ENCODE measurements at regions not wholly inside any gene's neighbourhood (a gene's known extent, or its start where the extent isn't known, plus 50 kb on each side); places are given as distances from the start of the nearest gene placed in this dataset.
A peak's percentile ranks its signal among the peaks of the same experiment; 100 is the strongest.

DNA sequence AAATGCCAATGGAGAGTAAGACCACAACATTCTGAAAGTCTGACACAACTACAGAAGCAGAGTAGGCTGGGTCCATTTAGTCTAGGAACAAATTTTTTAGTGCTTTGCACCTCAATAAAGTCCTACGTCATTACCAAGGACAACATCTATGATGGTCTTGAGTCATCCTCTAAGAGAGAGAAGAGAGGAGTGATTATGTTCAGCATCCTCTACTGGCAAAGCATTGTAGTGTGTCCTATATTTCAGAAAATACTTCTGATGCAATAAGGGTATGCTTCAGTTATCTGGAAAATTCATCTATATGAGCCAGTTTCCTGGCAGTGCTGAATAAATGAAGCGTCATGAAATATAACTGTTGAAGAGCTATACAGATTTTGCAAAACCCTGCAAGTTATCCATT, 95.6 kb downstream of the P2RY1 start:
- no peak for DNase-seq (ENCODE audit: low read depth, low spot score)
- no peaks in the 10 kb centered on the region for H3K9me3 ChIP-seq (ENCODE audit: control insufficient read depth, insufficient read depth, low read length)
- CTCF ChIA-PET, result no interaction called here
- no peak overlapping the region for H3K27ac ChIP-seq (ENCODE audit: low read depth, low read length)
- TF ChIP-seq, protein P1, sequence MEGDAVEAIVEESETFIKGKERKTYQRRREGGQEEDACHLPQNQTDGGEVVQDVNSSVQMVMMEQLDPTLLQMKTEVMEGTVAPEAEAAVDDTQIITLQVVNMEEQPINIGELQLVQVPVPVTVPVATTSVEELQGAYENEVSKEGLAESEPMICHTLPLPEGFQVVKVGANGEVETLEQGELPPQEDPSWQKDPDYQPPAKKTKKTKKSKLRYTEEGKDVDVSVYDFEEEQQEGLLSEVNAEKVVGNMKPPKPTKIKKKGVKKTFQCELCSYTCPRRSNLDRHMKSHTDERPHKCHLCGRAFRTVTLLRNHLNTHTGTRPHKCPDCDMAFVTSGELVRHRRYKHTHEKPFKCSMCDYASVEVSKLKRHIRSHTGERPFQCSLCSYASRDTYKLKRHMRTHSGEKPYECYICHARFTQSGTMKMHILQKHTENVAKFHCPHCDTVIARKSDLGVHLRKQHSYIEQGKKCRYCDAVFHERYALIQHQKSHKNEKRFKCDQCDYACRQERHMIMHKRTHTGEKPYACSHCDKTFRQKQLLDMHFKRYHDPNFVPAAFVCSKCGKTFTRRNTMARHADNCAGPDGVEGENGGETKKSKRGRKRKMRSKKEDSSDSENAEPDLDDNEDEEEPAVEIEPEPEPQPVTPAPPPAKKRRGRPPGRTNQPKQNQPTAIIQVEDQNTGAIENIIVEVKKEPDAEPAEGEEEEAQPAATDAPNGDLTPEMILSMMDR (IDR thresholded peaks at IDR 0.05; ENCODE audit: low read depth, low read length), result no peak
- H3K4me3 ChIP-seq (ENCODE audit: low read depth, low read length), result no peak overlapping the region
- POLR2A ChIA-PET, result no interaction called here
- no peaks in the 10 kb centered on the region for H3K27me3 ChIP-seq (ENCODE audit: control insufficient read depth, insufficient read depth, low read length)

DNA sequence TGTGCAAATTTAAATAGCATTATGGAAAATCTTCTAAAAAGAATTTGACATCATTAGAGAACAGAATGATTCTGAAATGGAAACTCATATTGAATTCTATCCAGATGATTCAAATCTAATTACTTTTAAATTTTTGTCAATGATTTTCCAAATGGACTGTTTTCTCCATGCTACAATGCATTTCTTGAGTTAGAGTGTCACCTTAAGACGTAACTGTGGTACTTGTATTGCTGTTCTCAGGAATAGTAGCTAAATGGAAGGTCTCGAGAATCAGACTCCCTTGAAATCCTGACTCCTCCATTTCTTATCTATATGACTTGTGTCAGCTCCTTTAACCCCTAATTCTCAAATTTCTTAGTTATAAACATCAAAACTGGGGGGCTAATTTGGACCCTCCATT, 102.3 kb downstream of the P2RY1 start:
- Histone ChIP-seq H3K4me3 (ENCODE audit: low read depth, low read length) (no peak overlapping the region), H3K9me3 (ENCODE audit: control insufficient read depth, insufficient read depth, low read length) (no peaks in the 10 kb centered on the region), H3K27ac (ENCODE audit: low read depth, low read length) (no peak overlapping the region), H3K27me3 (ENCODE audit: control insufficient read depth, insufficient read depth, low read length) (no peaks in the 10 kb centered on the region)
- TF ChIP-seq, protein P1 (IDR thresholded peaks at IDR 0.05; ENCODE audit: low read depth, low read length), result no peak
- POLR2A ChIA-PET, result no interaction called here
- CTCF ChIA-PET, result interaction anchor here (1.0 kb wide), 1 partner anchor 34 kb away, joined by 3 read pairs; no protein-coding TSS in a partner anchor
- no peak for DNase-seq (ENCODE audit: low read depth, low spot score)

DNA sequence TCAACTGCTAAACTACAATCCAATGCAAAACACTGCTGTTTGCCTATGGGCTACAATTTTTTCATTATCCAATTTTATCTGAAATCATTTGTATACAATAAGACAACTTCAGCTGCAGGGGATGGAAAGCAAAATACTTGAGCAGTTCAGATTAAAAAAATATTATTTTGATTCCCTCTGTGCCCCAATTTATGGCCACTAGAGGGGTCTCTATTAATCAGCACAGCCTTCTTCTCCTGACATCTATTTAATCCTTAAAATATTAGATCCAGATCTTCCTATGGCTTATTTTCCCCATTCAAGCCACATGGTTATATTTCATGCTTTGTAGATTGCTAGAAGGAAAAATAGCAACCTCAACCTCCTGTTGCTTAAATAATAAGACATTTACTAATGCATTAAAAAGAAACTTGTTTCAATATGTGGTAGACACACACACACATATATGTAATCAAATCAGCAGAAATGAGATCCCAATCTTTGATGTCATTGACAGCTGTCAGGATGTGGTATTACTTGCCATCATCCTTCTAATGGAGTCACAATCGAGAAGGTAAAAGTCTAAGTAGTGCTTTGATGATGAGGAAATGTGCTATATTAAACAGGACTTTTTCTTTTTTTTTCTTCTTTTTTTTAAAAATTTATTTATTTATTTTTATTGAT, 104.2 kb downstream of the P2RY1 start:
- Histone ChIP-seq H3K4me3 (ENCODE audit: low read depth, low read length) (no peak overlapping the region), H3K27me3 (ENCODE audit: control insufficient read depth, insufficient read depth, low read length) (no peaks in the 10 kb centered on the region), H3K27ac (ENCODE audit: low read depth, low read length) (no peak overlapping the region), H3K9me3 (ENCODE audit: control insufficient read depth, insufficient read depth, low read length) (no peaks in the 10 kb centered on the region)
- ChIA-PET POLR2A (no interaction called here), CTCF (no interaction called here)
- DNase-seq (ENCODE audit: low read depth, low spot score), result no peak
- TF ChIP-seq, protein P1 (IDR thresholded peaks at IDR 0.05; ENCODE audit: low read depth, low read length), result peak; percentile 8; the same call in 1 of the 2 replicates

DNA sequence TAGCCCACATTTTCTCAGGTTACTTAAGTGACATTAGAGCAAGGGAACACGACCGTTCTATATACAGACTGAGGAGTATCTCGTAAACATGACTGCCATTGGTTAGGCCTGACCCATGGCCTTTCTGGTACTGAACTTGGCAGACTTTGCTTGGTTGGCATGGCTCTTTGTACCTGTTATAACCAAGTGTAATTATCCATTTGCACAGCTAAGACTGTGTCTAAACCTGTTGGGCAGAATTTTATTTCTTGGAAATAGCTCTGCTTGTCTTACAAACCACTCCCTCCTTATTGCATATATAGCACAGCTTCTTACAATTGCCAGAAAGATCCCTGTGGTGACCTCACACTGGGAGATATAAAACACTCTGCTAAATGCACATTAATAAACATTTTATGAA, 106.9 kb downstream of the P2RY1 start:
- Histone ChIP-seq H3K9me3 (ENCODE audit: control insufficient read depth, insufficient read depth, low read length) (no peaks in the 10 kb centered on the region), H3K27me3 (ENCODE audit: control insufficient read depth, insufficient read depth, low read length) (no peaks in the 10 kb centered on the region), H3K4me3 (ENCODE audit: low read depth, low read length) (no peak overlapping the region), H3K27ac (ENCODE audit: low read depth, low read length) (no peak overlapping the region)
- ChIA-PET CTCF (no interaction called here), POLR2A (no interaction called here)
- DNase-seq (ENCODE audit: low read depth, low spot score), result no peak
- TF ChIP-seq, protein P1 (IDR thresholded peaks at IDR 0.05; ENCODE audit: low read depth, low read length), result no peak

DNA sequence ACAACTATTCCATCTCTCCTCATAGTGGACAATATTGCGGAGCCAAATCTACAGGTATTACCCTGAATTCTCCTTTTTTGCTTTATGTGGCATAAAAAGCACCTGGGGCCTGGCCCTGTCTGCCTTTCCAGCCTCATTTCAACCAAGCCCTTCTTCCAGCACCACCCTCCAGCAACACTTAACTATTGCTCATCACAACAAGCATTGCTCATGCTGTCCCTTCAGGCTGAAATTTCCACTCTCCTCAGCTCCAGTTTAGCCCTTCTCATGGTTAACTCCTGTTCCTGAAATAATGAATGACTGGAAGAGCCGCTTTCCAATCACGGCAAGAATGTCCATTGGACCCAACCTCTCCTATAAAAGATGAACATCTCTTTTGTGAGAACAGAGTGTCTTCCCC, 107.4 kb downstream of the P2RY1 start:
- Histone ChIP-seq H3K27ac (ENCODE audit: low read depth, low read length) (no peak overlapping the region), H3K4me3 (ENCODE audit: low read depth, low read length) (no peak overlapping the region), H3K9me3 (ENCODE audit: control insufficient read depth, insufficient read depth, low read length) (no peaks in the 10 kb centered on the region), H3K27me3 (ENCODE audit: control insufficient read depth, insufficient read depth, low read length) (no peaks in the 10 kb centered on the region)
- no peak for DNase-seq (ENCODE audit: low read depth, low spot score)
- TF ChIP-seq, protein P1 (IDR thresholded peaks at IDR 0.05; ENCODE audit: low read depth, low read length), result no peak
- ChIA-PET POLR2A (no interaction called here), CTCF (no interaction called here)

Data from AG04450 (cell line).